ENCODE measurements at regions not wholly inside any gene's neighbourhood (a gene's known extent, or its start where the extent isn't known, plus 50 kb on each side); places are given as distances from the start of the nearest gene placed in this dataset.
A peak's percentile ranks its signal among the peaks of the same experiment; 100 is the strongest.
"Not testable (repeated sequence)": the region's sequence is repeated elsewhere in the genome, so short reads cannot be mapped to it uniquely, and the experiment has no call there.

DNA sequence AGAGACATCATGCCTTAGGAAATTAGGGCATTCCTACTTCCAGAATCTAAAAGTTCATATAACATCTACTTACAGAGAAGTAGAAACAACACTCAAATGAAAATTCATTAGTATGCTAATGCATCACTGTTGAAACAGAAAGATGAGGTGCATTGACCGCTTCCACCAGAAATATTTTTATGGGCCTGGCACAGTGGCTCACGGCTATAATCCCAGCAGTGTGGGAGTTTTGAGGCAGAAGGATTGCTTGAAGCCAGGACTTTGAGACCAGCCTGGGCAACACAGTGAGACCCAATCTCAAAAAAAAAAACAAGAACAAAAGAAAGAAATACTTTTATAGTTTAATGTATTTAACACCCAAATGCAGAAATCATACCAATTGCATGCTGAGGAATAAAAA is 220.9 kb downstream of the SKIDA1 start:
- intact Hi-C loops (cut with DNase I) = no loop called here
- no peak for DNase-seq

GRCh38 chr10:21304198-21304597 is 221.3 kb downstream of the SKIDA1 start:
- DNase-seq (no peak), ATAC-seq (ENCODE audit: poor library complexity) (no peak)
- intact Hi-C loops (cut with DNase I) = no loop called here

More for the DNA sequence above, 220.9 kb downstream of the SKIDA1 start:
- ATAC-seq (ENCODE audit: poor library complexity) = no peak

DNA sequence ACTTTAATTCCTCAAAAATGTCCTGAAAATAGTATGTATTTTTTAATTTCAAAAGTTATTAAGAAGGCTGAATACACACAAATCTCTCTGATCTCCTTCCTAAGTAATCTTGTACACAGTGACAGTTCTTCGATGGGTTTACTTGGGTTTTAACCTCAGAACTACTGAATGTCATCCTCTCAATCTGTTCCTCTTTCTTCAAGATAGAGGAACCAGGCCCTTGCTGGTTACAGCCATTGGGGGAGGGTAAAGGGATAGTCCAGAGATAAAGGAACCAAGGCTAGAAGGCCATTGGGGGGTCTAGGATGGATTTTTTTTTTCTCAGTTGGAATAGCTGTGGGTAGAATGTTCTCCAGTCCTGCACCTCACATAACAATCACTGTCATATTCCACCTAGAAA is 224.9 kb downstream of the SKIDA1 start:
- ATAC-seq (ENCODE audit: poor library complexity) = no peak
- DNase-seq = no peak
- intact Hi-C loops (cut with DNase I) = no loop called here

DNA sequence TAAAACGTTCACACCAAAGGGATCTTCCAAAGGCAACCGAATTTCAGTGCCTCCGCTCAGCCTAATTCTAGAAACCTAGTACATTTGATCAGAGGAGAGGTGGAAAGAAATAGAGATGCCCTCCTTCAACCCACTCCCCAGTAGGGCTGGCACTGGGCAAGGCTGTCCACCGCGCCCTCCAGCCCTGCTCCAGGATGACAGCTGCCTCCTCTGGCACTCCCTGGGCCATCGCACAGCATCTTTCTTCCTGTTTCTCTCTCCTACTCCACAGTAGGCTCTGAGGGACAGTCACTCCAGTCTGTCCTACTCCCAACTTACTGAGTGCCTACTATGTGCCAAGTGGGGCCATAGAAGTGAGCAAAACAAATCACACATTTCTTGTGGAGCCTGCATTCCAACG is 226.2 kb downstream of the SKIDA1 start:
- ATAC-seq (ENCODE audit: poor library complexity) (no peak), DNase-seq (no peak)
- intact Hi-C loops (cut with DNase I) = no loop called here

DNA sequence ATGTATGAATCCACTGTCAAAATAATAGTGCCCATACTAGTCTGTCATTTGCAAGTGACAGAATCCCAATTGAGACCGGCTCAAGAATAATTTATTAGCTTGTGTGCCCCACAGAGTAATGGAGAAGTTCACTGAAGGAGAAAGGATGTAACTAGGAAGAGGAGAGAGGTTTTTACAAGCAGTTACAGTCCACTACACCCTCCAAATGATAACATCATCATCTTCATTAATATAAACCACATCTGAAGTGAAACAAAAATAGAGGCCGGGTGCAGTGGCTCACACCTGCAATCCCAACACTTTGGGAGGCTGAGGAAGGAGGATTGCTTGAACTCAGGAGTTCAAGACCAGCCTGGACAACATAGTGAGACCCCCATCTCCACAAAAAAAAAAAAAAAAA is 226.8 kb downstream of the SKIDA1 start:
- intact Hi-C loops (cut with DNase I) = no loop called here
- DNase-seq = no peak
- no peak for ATAC-seq (ENCODE audit: poor library complexity)

GRCh38 chr10:21297603-21298383 is 227.7 kb downstream of the SKIDA1 start:
- DNase-seq (no peak), ATAC-seq (ENCODE audit: poor library complexity) (no peak)
- intact Hi-C loops (cut with DNase I) = no loop called here

GRCh38 chr10:21296575-21297355 is 228.7 kb downstream of the SKIDA1 start:
- intact Hi-C loops (cut with DNase I) = no loop called here
- DNase-seq = no peak
- ATAC-seq (ENCODE audit: poor library complexity) = no peak

- ATAC-seq (ENCODE audit: poor library complexity) (no peak), DNase-seq (no peak)
- intact Hi-C loops (cut with DNase I) = no loop called here
These were observed 231.7 kb downstream of the SKIDA1 start for GRCh38 chr10:21293518-21294356.

- DNase-seq (peak; percentile 77), ATAC-seq (ENCODE audit: poor library complexity) (peak; percentile 91)
- intact Hi-C loops (cut with DNase I) = no loop called here
These were observed 232.5 kb downstream of the SKIDA1 start for GRCh38 chr10:21292763-21293517.

- ATAC-seq (ENCODE audit: poor library complexity) = no peak
These were observed 234.9 kb downstream of the SKIDA1 start for GRCh38 chr10:21290499-21291160.

GRCh38 chr10:21289961-21290360 is 235.5 kb downstream of the SKIDA1 start:
- ATAC-seq (ENCODE audit: poor library complexity) (no peak), DNase-seq (no peak)
- intact Hi-C loops (cut with DNase I) = no loop called here

More at GRCh38 chr10:21290499-21291160, 234.9 kb downstream of the SKIDA1 start:
- intact Hi-C loops (cut with DNase I) = no loop called here
- no peak for DNase-seq

- DNase-seq (no peak), ATAC-seq (ENCODE audit: poor library complexity) (no peak)
- intact Hi-C loops (cut with DNase I) = no loop called here
These were observed 236.2 kb downstream of the SKIDA1 start for GRCh38 chr10:21289271-21289670.

DNA sequence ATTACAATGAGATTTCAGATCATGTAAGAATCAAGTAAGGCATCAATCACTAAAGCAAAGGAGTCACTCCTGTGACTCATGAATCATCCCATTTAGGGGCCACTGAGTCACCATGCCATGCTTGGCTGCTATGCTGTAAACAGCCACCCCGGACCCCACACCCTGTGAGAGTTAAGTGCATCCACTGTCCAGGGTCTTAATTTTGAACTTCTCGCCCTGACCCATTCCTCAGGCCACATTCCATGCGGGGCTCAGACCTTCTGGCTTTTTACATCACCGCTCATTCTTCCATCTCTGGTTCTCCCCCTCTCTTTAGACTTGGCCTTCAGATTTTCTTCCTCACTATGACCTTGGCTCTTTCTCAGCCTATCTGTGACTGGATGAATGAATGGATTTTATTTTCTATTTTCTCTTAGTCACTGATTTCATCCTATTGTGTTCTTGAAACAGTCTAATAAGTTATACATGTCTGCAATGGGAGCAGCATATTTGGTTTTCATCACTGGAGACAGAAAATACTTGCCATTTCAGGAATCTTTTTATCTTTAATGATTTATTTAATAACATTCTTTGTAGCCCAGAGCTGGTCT is 239.6 kb downstream of the SKIDA1 start:
- intact Hi-C loops (cut with DNase I) = no loop called here
- no peak for DNase-seq
- no peak for ATAC-seq (ENCODE audit: poor library complexity)

- ATAC-seq (ENCODE audit: poor library complexity) (no peak), DNase-seq (no peak)
- intact Hi-C loops (cut with DNase I) = no loop called here
These were observed 240.3 kb downstream of the SKIDA1 start for GRCh38 chr10:21285207-21285606.

GRCh38 chr10:21284301-21284700 is 241.2 kb downstream of the SKIDA1 start:
- ATAC-seq (ENCODE audit: poor library complexity) (no peak), DNase-seq (no peak)
- intact Hi-C loops (cut with DNase I) = no loop called here

GRCh38 chr10:21283053-21283452 is 242.4 kb downstream of the SKIDA1 start:
- DNase-seq; ATAC-seq (ENCODE audit: poor library complexity); intact Hi-C loops (cut with DNase I): not testable (repeated sequence)

DNA sequence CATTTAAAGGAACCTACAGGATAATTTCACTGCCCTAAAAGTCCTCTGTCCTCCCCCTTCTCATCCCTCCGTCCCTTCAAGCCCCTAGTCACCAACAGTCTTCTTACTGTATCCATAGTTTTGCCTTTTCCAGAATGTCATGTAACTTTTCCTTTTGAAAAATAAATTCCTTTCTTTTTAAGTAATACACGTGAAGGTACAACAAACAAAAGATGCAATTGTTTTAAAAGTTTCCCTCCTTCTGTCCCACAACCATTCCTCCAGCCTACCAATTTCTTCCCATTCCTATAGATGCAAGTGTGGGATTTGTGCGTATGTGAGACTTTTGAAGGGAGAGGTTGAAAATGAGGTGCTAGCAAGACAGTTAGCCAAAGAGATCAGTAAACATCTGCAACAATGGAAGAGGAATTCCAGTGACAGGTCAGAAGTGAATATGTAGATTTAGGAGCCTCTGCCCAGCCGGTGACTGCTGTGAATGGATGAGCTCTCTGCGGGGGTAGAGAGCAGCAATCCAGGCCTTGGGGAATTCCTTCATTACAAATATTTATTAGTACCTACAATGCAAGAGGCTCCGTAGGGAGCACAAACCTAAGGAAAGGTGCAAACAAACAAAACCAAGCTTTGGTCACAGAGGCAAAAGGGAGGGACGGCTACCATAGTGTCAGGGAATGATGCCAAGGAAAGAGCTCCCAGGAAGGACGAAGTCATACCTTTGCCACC is 243.6 kb downstream of the SKIDA1 start:
- ATAC-seq (ENCODE audit: poor library complexity) (no peak), DNase-seq (no peak)
- intact Hi-C loops (cut with DNase I) = no loop called here

Measured in Right ventricle myocardium superior (tissue), 1 donor.